HG02840 (cell line): ENCODE measurements at regions not wholly inside any gene's neighbourhood (a gene's known extent, or its start where the extent isn't known, plus 50 kb on each side); places are given as distances from the start of the nearest gene placed in this dataset.

Source experiments
- ATAC-seq: cut with Tn5 transposase; IDR thresholded peaks from one replicate; pipeline ENCODE4 v1.9.1; 2021; ENCODE audit warnings: mild to moderate bottlenecking, moderate library complexity, moderate number of reproducible peaks; ENCODE audit not compliant: unreplicated experiment, low FRiP score

GRCh38 chr13:85321734-85322133 lies 477.5 kb downstream of the SLITRK6 start:
- ATAC-seq = no peak

- ATAC-seq = no peak
These were observed 481.4 kb downstream of the SLITRK6 start for GRCh38 chr13:85317781-85318180.

- ATAC-seq = no peak
These were observed 482.7 kb downstream of the SLITRK6 start for GRCh38 chr13:85316506-85317025.

GRCh38 chr13:85314686-85315085 lies 484.5 kb downstream of the SLITRK6 start:
- no peak for ATAC-seq

- ATAC-seq = no peak
These were observed 485.3 kb downstream of the SLITRK6 start for GRCh38 chr13:85313761-85314503.

GRCh38 chr13:85312071-85312470 lies 487.1 kb downstream of the SLITRK6 start:
- no peak for ATAC-seq

GRCh38 chr13:85303630-85304029 lies 495.6 kb downstream of the SLITRK6 start:
- ATAC-seq = no peak

- ATAC-seq = no peak
These were observed 500.8 kb downstream of the SLITRK6 start for GRCh38 chr13:85298387-85298924.

GRCh38 chr13:85288698-85289097 lies 510.5 kb downstream of the SLITRK6 start:
- ATAC-seq = no peak

- no peak for ATAC-seq
These were observed 511.7 kb downstream of the SLITRK6 start for GRCh38 chr13:85287528-85287927.

GRCh38 chr13:85286081-85286480 lies 513.1 kb downstream of the SLITRK6 start:
- ATAC-seq = no peak

- no peak for ATAC-seq
These were observed 514.9 kb downstream of the SLITRK6 start for GRCh38 chr13:85284349-85284748.

GRCh38 chr13:85283408-85283807 lies 515.8 kb downstream of the SLITRK6 start:
- ATAC-seq = no peak

GRCh38 chr13:85282876-85283275 lies 516.3 kb downstream of the SLITRK6 start:
- no peak for ATAC-seq

- ATAC-seq = no peak
These were observed 520.4 kb downstream of the SLITRK6 start for GRCh38 chr13:85278851-85279250.

- ATAC-seq = no peak
These were observed 521.5 kb downstream of the SLITRK6 start for GRCh38 chr13:85277748-85278147.

- ATAC-seq = no peak
These were observed 532.4 kb downstream of the SLITRK6 start for GRCh38 chr13:85266771-85267170.

GRCh38 chr13:85266331-85266730 lies 532.9 kb downstream of the SLITRK6 start:
- no peak for ATAC-seq

- ATAC-seq = no peak
These were observed 533.9 kb downstream of the SLITRK6 start for GRCh38 chr13:85265296-85265695.

- no peak for ATAC-seq
These were observed 536.7 kb downstream of the SLITRK6 start for GRCh38 chr13:85262499-85262898.

GRCh38 chr13:85261757-85262346 lies 537.4 kb downstream of the SLITRK6 start:
- ATAC-seq = no peak

- ATAC-seq = no peak
These were observed 538.3 kb downstream of the SLITRK6 start for GRCh38 chr13:85260896-85261295.
